MM.1S (cell line): ENCODE measurements at regions not wholly inside any gene's neighbourhood (a gene's known extent, or its start where the extent isn't known, plus 50 kb on each side); places are given as distances from the start of the nearest gene placed in this dataset.

Source experiments
- CTCF ChIP-seq: fragments of 300-600 bp; sonication (generic); IDR thresholded peaks from 2 replicates; pipeline ENCODE4 v1.5.1; 2016; ENCODE audit warnings: antibody characterized with exemption, low read length, mixed read lengths
- EZH2 ChIP-seq: fragments of 300-600 bp; sonication (generic); optimal IDR thresholded peaks from 2 replicates; pipeline ENCODE3; 2017; ENCODE audit warnings: low read depth, mild to moderate bottlenecking, antibody characterized with exemption, low read length, mixed read lengths

GRCh38 chr13:106033659-106034058, 501.8 kb downstream of the EFNB2 start:
- TF ChIP-seq EZH2 (no peak), CTCF (no peak)
